DMS53 (cell line): ENCODE measurements at regions not wholly inside any gene's neighbourhood (a gene's known extent, or its start where the extent isn't known, plus 50 kb on each side); places are given as distances from the start of the nearest gene placed in this dataset.

Experiments
- DNase-seq: peaks from one replicate; lab custom pipeline; 2025; lab: John Stamatoyannopoulos, UW

GRCh38 chr3:110750201-110750600, 321.4 kb upstream of the NECTIN3 start:
- no peak for DNase-seq

- peak; percentile 3 for DNase-seq
Observed at GRCh38 chr3:110752307-110752706, 319.3 kb upstream of the NECTIN3 start.

- no peak for DNase-seq
Observed at GRCh38 chr3:110753516-110753915, 318.1 kb upstream of the NECTIN3 start.

- peak; percentile 66 for DNase-seq
Observed at GRCh38 chr3:110754212-110754916, 317.3 kb upstream of the NECTIN3 start.

GRCh38 chr3:110755345-110755744, 316.3 kb upstream of the NECTIN3 start:
- no peak for DNase-seq

- DNase-seq: no peak
Observed at GRCh38 chr3:110756705-110757104, 314.9 kb upstream of the NECTIN3 start.

GRCh38 chr3:110758208-110758607, 313.4 kb upstream of the NECTIN3 start:
- no peak for DNase-seq

GRCh38 chr3:110767156-110767555, 304.5 kb upstream of the NECTIN3 start:
- DNase-seq: no peak

- DNase-seq: no peak
Observed at GRCh38 chr3:110767838-110768237, 303.8 kb upstream of the NECTIN3 start.

GRCh38 chr3:110773413-110773954, 298.1 kb upstream of the NECTIN3 start:
- no peak for DNase-seq

GRCh38 chr3:110774496-110775265, 296.9 kb upstream of the NECTIN3 start:
- no peak for DNase-seq

GRCh38 chr3:110779581-110779980, 292.0 kb upstream of the NECTIN3 start:
- no peak for DNase-seq

GRCh38 chr3:110783541-110783940, 288.1 kb upstream of the NECTIN3 start:
- no peak for DNase-seq

GRCh38 chr3:110788794-110789193, 282.8 kb upstream of the NECTIN3 start:
- no peak for DNase-seq

GRCh38 chr3:110789315-110789714, 282.3 kb upstream of the NECTIN3 start:
- DNase-seq: no peak

- no peak for DNase-seq
Observed at GRCh38 chr3:110790631-110791030, 281.0 kb upstream of the NECTIN3 start.

- DNase-seq: no peak
Observed at GRCh38 chr3:110791995-110792686, 279.5 kb upstream of the NECTIN3 start.

GRCh38 chr3:110793611-110794010, 278.0 kb upstream of the NECTIN3 start:
- DNase-seq: peak; percentile 21

GRCh38 chr3:110795163-110795562, 276.5 kb upstream of the NECTIN3 start:
- DNase-seq: no peak

- DNase-seq: no peak
Observed at GRCh38 chr3:110799271-110799670, 272.3 kb upstream of the NECTIN3 start.

GRCh38 chr3:110804856-110805255, 266.8 kb upstream of the NECTIN3 start:
- DNase-seq: no peak

- no peak for DNase-seq
Observed at GRCh38 chr3:110806924-110807323, 264.7 kb upstream of the NECTIN3 start.

- DNase-seq: no peak
Observed at GRCh38 chr3:110808630-110809029, 263.0 kb upstream of the NECTIN3 start.
